Esophagus squamous epithelium (tissue), 4 donors: ENCODE measurements at regions not wholly inside any gene's neighbourhood (a gene's known extent, or its start where the extent isn't known, plus 50 kb on each side); places are given as distances from the start of the nearest gene placed in this dataset.

Experiments
- POLR2A ChIP-seq, 4 donors: fragments of 450-650 bp; IDR thresholded peaks; one replicate each; pipeline ENCODE4 v1.6.1; 2017; ENCODE audit warnings: antibody characterized with exemption in 4 of 4, mild to moderate bottlenecking in 4 of 4, moderate library complexity in 3 of 4
- TF ChIP-seq, protein P1 (sequence below), 6 experiments: fragments of 450-650 bp in 4 of 6; fragments of 200-600 bp in 2 of 6; sonication (generic) in 2 of 6; IDR thresholded peaks; one replicate each; pipeline ENCODE4 v1.5.1; 2016 to 2019; ENCODE audit warnings: antibody characterized with exemption in 6 of 6, mild to moderate bottlenecking in 4 of 6, moderate library complexity in 4 of 6

DNA sequence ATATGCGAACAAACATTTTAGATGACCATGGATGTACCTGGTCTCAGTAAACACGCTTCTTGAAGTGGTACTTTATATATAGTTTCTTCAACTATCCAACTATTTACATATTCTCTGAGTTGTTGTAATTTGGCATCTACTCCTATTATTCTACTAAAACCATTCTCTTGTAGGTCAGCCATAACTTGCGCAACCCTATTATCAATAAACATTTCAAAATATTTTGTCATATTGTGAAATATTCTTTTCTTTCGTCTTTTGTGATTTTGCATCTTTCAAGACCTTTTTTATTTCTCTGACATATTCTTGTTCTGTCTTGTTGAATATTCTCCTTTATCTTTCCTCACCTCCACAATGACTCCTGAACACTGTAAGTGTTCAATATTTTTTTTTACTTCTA, 753.3 kb downstream of the NXPH1 start:
- TF ChIP-seq, protein P1, sequence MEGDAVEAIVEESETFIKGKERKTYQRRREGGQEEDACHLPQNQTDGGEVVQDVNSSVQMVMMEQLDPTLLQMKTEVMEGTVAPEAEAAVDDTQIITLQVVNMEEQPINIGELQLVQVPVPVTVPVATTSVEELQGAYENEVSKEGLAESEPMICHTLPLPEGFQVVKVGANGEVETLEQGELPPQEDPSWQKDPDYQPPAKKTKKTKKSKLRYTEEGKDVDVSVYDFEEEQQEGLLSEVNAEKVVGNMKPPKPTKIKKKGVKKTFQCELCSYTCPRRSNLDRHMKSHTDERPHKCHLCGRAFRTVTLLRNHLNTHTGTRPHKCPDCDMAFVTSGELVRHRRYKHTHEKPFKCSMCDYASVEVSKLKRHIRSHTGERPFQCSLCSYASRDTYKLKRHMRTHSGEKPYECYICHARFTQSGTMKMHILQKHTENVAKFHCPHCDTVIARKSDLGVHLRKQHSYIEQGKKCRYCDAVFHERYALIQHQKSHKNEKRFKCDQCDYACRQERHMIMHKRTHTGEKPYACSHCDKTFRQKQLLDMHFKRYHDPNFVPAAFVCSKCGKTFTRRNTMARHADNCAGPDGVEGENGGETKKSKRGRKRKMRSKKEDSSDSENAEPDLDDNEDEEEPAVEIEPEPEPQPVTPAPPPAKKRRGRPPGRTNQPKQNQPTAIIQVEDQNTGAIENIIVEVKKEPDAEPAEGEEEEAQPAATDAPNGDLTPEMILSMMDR (IDR thresholded peaks at IDR 0.05): no peak
- TF ChIP-seq POLR2A (IDR thresholded peaks at IDR 0.05): no peak
